ENCODE measurements at regions not wholly inside any gene's neighbourhood (a gene's known extent, or its start where the extent isn't known, plus 50 kb on each side); places are given as distances from the start of the nearest gene placed in this dataset.

DNA sequence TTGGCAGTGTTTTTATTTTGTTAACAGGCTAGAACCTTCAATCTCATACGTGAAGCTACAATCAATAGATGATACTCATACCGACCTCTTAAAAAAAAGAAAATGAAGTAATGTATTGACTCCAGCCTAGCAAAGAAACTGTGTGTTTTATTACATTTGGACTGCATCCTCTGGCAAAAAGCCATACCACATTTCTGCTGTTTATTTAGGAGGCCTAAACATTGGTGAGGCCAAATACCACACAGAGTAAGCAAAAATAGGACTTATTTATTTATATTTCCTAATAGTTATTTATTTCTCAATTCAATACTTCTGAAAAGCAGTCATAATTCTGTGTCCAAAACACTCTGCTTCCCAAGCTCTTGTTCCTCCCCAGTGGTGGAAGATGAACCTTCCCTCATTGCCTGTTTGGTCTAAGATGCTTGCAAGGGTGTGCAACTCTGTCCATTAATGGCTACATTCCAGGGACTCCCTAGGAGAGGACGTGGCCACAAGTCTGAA, 398.8 kb upstream of the KLF6 start (continued):
- TF ChIP-seq, protein P1, sequence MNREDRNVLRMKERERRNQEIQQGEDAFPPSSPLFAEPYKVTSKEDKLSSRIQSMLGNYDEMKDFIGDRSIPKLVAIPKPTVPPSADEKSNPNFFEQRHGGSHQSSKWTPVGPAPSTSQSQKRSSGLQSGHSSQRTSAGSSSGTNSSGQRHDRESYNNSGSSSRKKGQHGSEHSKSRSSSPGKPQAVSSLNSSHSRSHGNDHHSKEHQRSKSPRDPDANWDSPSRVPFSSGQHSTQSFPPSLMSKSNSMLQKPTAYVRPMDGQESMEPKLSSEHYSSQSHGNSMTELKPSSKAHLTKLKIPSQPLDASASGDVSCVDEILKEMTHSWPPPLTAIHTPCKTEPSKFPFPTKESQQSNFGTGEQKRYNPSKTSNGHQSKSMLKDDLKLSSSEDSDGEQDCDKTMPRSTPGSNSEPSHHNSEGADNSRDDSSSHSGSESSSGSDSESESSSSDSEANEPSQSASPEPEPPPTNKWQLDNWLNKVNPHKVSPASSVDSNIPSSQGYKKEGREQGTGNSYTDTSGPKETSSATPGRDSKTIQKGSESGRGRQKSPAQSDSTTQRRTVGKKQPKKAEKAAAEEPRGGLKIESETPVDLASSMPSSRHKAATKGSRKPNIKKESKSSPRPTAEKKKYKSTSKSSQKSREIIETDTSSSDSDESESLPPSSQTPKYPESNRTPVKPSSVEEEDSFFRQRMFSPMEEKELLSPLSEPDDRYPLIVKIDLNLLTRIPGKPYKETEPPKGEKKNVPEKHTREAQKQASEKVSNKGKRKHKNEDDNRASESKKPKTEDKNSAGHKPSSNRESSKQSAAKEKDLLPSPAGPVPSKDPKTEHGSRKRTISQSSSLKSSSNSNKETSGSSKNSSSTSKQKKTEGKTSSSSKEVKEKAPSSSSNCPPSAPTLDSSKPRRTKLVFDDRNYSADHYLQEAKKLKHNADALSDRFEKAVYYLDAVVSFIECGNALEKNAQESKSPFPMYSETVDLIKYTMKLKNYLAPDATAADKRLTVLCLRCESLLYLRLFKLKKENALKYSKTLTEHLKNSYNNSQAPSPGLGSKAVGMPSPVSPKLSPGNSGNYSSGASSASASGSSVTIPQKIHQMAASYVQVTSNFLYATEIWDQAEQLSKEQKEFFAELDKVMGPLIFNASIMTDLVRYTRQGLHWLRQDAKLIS (CRISPR knock-in tag; IDR thresholded peaks at IDR 0.05; ENCODE audit: borderline replicate concordance): no peak
- TF ChIP-seq CREB1 (CRISPR knock-in tag; IDR thresholded peaks at IDR 0.05): no peak

DNA sequence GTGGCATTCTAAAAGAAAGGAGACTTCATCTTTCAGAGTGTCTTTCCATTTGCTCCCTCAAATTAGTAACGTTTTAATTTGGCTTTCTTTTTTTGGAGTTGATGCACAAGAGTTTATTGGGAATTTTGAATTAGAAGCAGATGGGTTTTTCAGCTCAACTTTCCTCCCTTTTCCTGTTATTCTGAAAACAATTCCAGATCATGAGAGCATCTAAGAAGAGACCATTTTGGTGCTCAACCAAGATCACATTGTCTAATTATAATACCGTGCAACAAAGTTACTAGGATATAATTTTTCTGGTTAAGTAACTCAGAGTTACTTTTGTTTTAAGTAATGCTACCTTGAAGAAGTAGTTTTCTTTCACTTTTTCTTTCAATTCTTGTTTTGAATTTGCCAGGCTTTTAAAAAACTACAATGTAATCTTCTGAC, 396.6 kb upstream of the KLF6 start:
- peaks cover 9% of the 10 kb centered on the region for H3K4me1 Mint-ChIP-seq

More for the DNA sequence above, 396.6 kb upstream of the KLF6 start:
- H3K4me3 Mint-ChIP-seq: no peak overlapping the region
- CTCF ChIA-PET: no interaction called here
- H3K9me3 Mint-ChIP-seq: peaks cover 4% of the 10 kb centered on the region; the same call in 1 of the 2 replicates
- DNase-seq (ENCODE audit: low spot score) (no peak), ATAC-seq (no peak)
- POLR2A ChIA-PET: no interaction called here
- no peaks in the 10 kb centered on the region for H3K36me3 Mint-ChIP-seq
- H3K27ac Mint-ChIP-seq: no peak overlapping the region
- TF ChIP-seq FOXK1 (CRISPR knock-in tag; IDR thresholded peaks at IDR 0.05) (no peak), ETV6 (CRISPR knock-in tag; IDR thresholded peaks at IDR 0.05) (no peak), EMX1 (CRISPR knock-in tag; IDR thresholded peaks at IDR 0.05) (no peak), RELA (CRISPR knock-in tag; IDR thresholded peaks at IDR 0.05; ENCODE audit: borderline replicate concordance) (no peak), HMGA2 (CRISPR knock-in tag; IDR thresholded peaks at IDR 0.05) (no peak)
- TF ChIP-seq, protein P2, sequence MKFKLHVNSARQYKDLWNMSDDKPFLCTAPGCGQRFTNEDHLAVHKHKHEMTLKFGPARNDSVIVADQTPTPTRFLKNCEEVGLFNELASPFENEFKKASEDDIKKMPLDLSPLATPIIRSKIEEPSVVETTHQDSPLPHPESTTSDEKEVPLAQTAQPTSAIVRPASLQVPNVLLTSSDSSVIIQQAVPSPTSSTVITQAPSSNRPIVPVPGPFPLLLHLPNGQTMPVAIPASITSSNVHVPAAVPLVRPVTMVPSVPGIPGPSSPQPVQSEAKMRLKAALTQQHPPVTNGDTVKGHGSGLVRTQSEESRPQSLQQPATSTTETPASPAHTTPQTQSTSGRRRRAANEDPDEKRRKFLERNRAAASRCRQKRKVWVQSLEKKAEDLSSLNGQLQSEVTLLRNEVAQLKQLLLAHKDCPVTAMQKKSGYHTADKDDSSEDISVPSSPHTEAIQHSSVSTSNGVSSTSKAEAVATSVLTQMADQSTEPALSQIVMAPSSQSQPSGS (CRISPR knock-in tag; IDR thresholded peaks at IDR 0.05; ENCODE audit: borderline replicate concordance, low read depth): no peak
- TF ChIP-seq, protein P3, sequence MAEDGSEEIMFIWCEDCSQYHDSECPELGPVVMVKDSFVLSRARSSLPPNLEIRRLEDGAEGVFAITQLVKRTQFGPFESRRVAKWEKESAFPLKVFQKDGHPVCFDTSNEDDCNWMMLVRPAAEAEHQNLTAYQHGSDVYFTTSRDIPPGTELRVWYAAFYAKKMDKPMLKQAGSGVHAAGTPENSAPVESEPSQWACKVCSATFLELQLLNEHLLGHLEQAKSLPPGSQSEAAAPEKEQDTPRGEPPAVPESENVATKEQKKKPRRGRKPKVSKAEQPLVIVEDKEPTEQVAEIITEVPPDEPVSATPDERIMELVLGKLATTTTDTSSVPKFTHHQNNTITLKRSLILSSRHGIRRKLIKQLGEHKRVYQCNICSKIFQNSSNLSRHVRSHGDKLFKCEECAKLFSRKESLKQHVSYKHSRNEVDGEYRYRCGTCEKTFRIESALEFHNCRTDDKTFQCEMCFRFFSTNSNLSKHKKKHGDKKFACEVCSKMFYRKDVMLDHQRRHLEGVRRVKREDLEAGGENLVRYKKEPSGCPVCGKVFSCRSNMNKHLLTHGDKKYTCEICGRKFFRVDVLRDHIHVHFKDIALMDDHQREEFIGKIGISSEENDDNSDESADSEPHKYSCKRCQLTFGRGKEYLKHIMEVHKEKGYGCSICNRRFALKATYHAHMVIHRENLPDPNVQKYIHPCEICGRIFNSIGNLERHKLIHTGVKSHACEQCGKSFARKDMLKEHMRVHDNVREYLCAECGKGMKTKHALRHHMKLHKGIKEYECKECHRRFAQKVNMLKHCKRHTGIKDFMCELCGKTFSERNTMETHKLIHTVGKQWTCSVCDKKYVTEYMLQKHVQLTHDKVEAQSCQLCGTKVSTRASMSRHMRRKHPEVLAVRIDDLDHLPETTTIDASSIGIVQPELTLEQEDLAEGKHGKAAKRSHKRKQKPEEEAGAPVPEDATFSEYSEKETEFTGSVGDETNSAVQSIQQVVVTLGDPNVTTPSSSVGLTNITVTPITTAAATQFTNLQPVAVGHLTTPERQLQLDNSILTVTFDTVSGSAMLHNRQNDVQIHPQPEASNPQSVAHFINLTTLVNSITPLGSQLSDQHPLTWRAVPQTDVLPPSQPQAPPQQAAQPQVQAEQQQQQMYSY (CRISPR knock-in tag; IDR thresholded peaks at IDR 0.05): no peak
- TF ChIP-seq, protein P4, sequence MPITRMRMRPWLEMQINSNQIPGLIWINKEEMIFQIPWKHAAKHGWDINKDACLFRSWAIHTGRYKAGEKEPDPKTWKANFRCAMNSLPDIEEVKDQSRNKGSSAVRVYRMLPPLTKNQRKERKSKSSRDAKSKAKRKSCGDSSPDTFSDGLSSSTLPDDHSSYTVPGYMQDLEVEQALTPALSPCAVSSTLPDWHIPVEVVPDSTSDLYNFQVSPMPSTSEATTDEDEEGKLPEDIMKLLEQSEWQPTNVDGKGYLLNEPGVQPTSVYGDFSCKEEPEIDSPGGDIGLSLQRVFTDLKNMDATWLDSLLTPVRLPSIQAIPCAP (CRISPR knock-in tag; IDR thresholded peaks at IDR 0.05): no peak
- TF ChIP-seq, protein P5, sequence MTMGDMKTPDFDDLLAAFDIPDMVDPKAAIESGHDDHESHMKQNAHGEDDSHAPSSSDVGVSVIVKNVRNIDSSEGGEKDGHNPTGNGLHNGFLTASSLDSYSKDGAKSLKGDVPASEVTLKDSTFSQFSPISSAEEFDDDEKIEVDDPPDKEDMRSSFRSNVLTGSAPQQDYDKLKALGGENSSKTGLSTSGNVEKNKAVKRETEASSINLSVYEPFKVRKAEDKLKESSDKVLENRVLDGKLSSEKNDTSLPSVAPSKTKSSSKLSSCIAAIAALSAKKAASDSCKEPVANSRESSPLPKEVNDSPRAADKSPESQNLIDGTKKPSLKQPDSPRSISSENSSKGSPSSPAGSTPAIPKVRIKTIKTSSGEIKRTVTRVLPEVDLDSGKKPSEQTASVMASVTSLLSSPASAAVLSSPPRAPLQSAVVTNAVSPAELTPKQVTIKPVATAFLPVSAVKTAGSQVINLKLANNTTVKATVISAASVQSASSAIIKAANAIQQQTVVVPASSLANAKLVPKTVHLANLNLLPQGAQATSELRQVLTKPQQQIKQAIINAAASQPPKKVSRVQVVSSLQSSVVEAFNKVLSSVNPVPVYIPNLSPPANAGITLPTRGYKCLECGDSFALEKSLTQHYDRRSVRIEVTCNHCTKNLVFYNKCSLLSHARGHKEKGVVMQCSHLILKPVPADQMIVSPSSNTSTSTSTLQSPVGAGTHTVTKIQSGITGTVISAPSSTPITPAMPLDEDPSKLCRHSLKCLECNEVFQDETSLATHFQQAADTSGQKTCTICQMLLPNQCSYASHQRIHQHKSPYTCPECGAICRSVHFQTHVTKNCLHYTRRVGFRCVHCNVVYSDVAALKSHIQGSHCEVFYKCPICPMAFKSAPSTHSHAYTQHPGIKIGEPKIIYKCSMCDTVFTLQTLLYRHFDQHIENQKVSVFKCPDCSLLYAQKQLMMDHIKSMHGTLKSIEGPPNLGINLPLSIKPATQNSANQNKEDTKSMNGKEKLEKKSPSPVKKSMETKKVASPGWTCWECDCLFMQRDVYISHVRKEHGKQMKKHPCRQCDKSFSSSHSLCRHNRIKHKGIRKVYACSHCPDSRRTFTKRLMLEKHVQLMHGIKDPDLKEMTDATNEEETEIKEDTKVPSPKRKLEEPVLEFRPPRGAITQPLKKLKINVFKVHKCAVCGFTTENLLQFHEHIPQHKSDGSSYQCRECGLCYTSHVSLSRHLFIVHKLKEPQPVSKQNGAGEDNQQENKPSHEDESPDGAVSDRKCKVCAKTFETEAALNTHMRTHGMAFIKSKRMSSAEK (CRISPR knock-in tag; IDR thresholded peaks at IDR 0.05; ENCODE audit: borderline replicate concordance): no peak
- TF ChIP-seq, protein P6, sequence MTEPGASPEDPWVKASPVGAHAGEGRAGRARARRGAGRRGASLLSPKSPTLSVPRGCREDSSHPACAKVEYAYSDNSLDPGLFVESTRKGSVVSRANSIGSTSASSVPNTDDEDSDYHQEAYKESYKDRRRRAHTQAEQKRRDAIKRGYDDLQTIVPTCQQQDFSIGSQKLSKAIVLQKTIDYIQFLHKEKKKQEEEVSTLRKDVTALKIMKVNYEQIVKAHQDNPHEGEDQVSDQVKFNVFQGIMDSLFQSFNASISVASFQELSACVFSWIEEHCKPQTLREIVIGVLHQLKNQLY (CRISPR knock-in tag; IDR thresholded peaks at IDR 0.05): no peak
- TF ChIP-seq, protein P7, sequence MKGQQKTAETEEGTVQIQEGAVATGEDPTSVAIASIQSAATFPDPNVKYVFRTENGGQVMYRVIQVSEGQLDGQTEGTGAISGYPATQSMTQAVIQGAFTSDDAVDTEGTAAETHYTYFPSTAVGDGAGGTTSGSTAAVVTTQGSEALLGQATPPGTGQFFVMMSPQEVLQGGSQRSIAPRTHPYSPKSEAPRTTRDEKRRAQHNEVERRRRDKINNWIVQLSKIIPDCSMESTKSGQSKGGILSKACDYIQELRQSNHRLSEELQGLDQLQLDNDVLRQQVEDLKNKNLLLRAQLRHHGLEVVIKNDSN (CRISPR knock-in tag; IDR thresholded peaks at IDR 0.05): no peak
- H3K27me3 Mint-ChIP-seq (ENCODE audit: low read depth): no peaks in the 10 kb centered on the region
